ENCODE measurements at regions not wholly inside any gene's neighbourhood (a gene's known extent, or its start where the extent isn't known, plus 50 kb on each side); places are given as distances from the start of the nearest gene placed in this dataset.

- DNase-seq (ENCODE audit: low read depth, low spot score), result no peak
- no peak overlapping the region for H3K4me3 ChIP-seq (ENCODE audit: low read length)
These were observed 56.4 kb downstream of the CD24 start for GRCh38 chr6:106918115-106918514.

GRCh38 chr6:106916891-106917290 lies 57.6 kb downstream of the CD24 start:
- no peak for DNase-seq (ENCODE audit: low read depth, low spot score)
- H3K4me3 ChIP-seq (ENCODE audit: low read length), result no peak overlapping the region

- no peak overlapping the region for H3K4me3 ChIP-seq (ENCODE audit: low read length)
- no peak for DNase-seq (ENCODE audit: low read depth, low spot score)
These were observed 60.8 kb downstream of the CD24 start for GRCh38 chr6:106913676-106914280.

- no peak for DNase-seq (ENCODE audit: low read depth, low spot score)
- no peak overlapping the region for H3K4me3 ChIP-seq (ENCODE audit: low read length)
These were observed 61.4 kb downstream of the CD24 start for GRCh38 chr6:106913111-106913510.

GRCh38 chr6:106912091-106912490 lies 62.4 kb downstream of the CD24 start:
- H3K4me3 ChIP-seq (ENCODE audit: low read length), result no peak overlapping the region
- no peak for DNase-seq (ENCODE audit: low read depth, low spot score)

- H3K4me3 ChIP-seq (ENCODE audit: low read length), result no peak overlapping the region
- no peak for DNase-seq (ENCODE audit: low read depth, low spot score)
These were observed 63.3 kb downstream of the CD24 start for GRCh38 chr6:106910999-106911949.

- no peak overlapping the region for H3K4me3 ChIP-seq (ENCODE audit: low read length)
- DNase-seq (ENCODE audit: low read depth, low spot score), result no peak
These were observed 66.1 kb downstream of the CD24 start for GRCh38 chr6:106908386-106908840.

- H3K4me3 ChIP-seq (ENCODE audit: low read length), result no peak overlapping the region
- no peak for DNase-seq (ENCODE audit: low read depth, low spot score)
These were observed 66.8 kb downstream of the CD24 start for GRCh38 chr6:106907754-106908153.

- H3K4me3 ChIP-seq (ENCODE audit: low read length), result no peak overlapping the region
- DNase-seq (ENCODE audit: low read depth, low spot score), result no peak
These were observed 68.3 kb downstream of the CD24 start for GRCh38 chr6:106906232-106906631.

- H3K4me3 ChIP-seq (ENCODE audit: low read length), result no peak overlapping the region
- DNase-seq (ENCODE audit: low read depth, low spot score), result no peak
These were observed 71.2 kb downstream of the CD24 start for GRCh38 chr6:106903299-106903698.

GRCh38 chr6:106901062-106901461 lies 73.5 kb downstream of the CD24 start:
- DNase-seq (ENCODE audit: low read depth, low spot score), result no peak
- H3K4me3 ChIP-seq (ENCODE audit: low read length), result no peak overlapping the region

GRCh38 chr6:106899697-106900096 lies 74.8 kb downstream of the CD24 start:
- no peak overlapping the region for H3K4me3 ChIP-seq (ENCODE audit: low read length)
- no peak for DNase-seq (ENCODE audit: low read depth, low spot score)

- H3K4me3 ChIP-seq (ENCODE audit: low read length), result no peak overlapping the region
- no peak for DNase-seq (ENCODE audit: low read depth, low spot score)
These were observed 76.9 kb downstream of the CD24 start for GRCh38 chr6:106897580-106897979.

GRCh38 chr6:106895703-106896040 lies 78.9 kb downstream of the CD24 start:
- DNase-seq (ENCODE audit: low read depth, low spot score), result no peak
- no peak overlapping the region for H3K4me3 ChIP-seq (ENCODE audit: low read length)

GRCh38 chr6:106894978-106895702 lies 79.4 kb downstream of the CD24 start:
- no peak overlapping the region for H3K4me3 ChIP-seq (ENCODE audit: low read length)
- DNase-seq (ENCODE audit: low read depth, low spot score), result no peak

GRCh38 chr6:106892186-106892585 lies 82.3 kb downstream of the CD24 start:
- H3K4me3 ChIP-seq (ENCODE audit: low read length), result no peak overlapping the region
- no peak for DNase-seq (ENCODE audit: low read depth, low spot score)

GRCh38 chr6:106890447-106890846 lies 84.1 kb downstream of the CD24 start:
- DNase-seq (ENCODE audit: low read depth, low spot score), result no peak

GRCh38 chr6:106889692-106890091 lies 84.8 kb downstream of the CD24 start:
- DNase-seq (ENCODE audit: low read depth, low spot score), result no peak
- no peak overlapping the region for H3K4me3 ChIP-seq (ENCODE audit: low read length)

More at GRCh38 chr6:106890447-106890846, 84.1 kb downstream of the CD24 start:
- no peak overlapping the region for H3K4me3 ChIP-seq (ENCODE audit: low read length)

- H3K4me3 ChIP-seq (ENCODE audit: low read length), result no peak overlapping the region
These were observed 87.4 kb downstream of the CD24 start for GRCh38 chr6:106886922-106887797.

More at GRCh38 chr6:106886922-106887797, 87.4 kb downstream of the CD24 start:
- DNase-seq (ENCODE audit: low read depth, low spot score), result no peak
